Ammon's horn (tissue), 1 donor: ENCODE measurements at regions not wholly inside any gene's neighbourhood (a gene's known extent, or its start where the extent isn't known, plus 50 kb on each side); places are given as distances from the start of the nearest gene placed in this dataset.

Experiments used
- DNase-seq: peaks from one replicate; pipeline ENCODE4 v3.0.0-alpha.2; 2016; ENCODE audit warnings: low spot score

GRCh38 chr21:28826569-28826968, 166.1 kb downstream of the LTN1 start:
- DNase-seq: no peak

DNA sequence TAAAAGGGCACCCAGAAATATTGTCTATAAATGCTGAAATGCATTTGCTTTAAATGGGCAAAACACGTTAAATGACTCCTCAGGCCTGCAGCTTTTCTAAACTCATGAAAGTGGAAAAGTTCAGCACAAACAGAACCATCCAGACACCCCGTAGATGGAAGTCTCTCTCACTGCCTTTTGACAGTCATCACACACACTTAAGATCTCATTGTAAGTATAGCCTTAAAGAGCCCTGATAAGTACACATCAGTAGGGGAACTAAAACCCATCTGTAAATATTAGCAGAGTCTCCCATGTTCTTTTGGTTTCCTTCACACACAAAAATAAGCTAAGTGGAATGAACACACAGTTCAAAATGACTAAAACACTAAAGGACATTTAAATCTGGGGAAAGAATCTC, 166.7 kb downstream of the LTN1 start:
- DNase-seq: no peak

DNA sequence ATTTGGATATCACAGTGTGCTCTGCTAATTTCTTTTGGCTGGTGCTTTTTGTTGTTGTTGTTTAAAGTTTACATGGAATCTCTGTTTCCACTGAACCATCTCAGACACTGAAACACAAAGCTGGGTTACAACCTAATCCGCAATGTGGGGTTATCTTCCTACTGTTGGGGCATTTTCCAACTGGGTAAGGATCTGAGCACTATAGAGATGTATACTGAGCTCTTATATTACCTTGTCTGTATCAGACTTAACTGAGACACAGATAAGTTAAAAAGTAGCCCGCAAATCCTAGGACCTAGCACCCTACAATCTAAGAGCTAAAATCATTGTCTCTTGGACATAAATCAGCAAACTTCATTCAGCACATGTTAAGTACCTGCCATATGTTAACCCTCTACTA, 169.2 kb downstream of the LTN1 start:
- no peak for DNase-seq

- DNase-seq: no peak
Measured at GRCh38 chr21:28822486-28823335, 170.0 kb downstream of the LTN1 start.

DNA sequence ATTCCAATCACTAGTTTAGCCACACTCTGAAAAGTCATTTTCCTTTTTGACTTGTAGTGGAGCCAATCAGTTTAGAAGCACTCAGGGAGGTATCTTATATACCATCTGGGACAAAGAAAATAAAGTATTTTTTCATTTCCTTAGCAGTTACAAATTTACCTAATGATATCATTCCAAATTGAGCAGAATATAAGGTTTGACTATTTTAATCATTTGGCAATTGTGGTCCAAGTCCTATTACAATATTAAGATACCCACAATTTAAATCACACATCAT, 170.6 kb downstream of the LTN1 start:
- no peak for DNase-seq

- DNase-seq: no peak
Measured at GRCh38 chr21:28821276-28822122, 171.2 kb downstream of the LTN1 start.

GRCh38 chr21:28818663-28819278, 173.9 kb downstream of the LTN1 start:
- no peak for DNase-seq

DNA sequence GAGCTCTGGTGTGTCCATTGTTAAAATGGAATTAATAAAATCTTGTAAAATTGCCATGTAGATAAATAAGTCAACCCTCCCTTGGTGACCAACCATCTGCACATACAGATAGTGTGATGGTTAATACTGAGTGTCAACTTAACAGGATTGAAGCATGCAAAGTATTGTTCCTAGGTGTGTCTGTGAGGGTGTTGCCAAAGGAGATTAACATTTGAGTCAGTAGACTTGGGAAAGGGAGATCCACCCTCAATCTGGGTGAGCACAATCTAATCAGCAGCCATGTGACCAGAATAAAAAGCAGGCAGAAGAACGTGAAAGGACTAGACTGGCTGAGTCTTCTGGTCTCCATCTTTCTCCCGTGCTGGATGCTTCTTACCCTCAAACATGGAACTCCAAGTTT, 174.8 kb downstream of the LTN1 start:
- no peak for DNase-seq

GRCh38 chr21:28811860-28812259, 180.8 kb downstream of the LTN1 start:
- DNase-seq: no peak

DNA sequence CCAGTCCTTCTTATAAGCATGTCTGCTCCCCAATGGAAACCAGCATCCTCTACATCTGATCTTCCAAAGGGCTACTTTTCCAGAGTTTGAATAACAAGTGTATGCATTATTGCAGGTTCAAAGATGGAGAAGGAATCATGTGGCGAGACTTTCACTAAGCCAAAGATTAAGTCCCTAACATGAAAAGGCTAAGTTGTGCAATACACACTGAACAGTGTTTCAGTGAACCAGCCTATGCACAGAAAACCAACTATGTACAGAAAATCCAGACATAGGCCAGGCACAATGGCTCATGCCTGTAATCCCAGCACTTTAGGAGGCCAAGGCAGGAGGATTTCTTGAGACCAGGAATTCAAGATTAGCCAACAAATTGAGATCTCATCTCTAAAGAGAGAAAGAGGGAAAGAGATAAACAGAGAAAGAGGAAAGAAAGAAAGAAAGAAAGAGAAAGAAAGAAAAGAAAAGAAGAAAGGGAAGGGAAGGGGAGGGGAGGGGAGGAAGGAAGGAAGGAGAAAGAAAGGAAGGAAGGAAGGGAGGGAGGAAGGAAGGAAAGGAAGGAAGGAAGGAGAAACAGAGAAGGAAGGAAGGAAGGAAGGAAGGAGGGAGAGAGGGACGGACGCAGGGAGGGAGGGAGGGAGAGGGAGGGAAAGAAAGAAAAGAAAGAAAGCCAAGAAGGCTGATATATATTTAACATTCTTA, 181.7 kb downstream of the LTN1 start:
- no peak for DNase-seq

GRCh38 chr21:28805885-28806284, 186.8 kb downstream of the LTN1 start:
- DNase-seq: no peak

DNA sequence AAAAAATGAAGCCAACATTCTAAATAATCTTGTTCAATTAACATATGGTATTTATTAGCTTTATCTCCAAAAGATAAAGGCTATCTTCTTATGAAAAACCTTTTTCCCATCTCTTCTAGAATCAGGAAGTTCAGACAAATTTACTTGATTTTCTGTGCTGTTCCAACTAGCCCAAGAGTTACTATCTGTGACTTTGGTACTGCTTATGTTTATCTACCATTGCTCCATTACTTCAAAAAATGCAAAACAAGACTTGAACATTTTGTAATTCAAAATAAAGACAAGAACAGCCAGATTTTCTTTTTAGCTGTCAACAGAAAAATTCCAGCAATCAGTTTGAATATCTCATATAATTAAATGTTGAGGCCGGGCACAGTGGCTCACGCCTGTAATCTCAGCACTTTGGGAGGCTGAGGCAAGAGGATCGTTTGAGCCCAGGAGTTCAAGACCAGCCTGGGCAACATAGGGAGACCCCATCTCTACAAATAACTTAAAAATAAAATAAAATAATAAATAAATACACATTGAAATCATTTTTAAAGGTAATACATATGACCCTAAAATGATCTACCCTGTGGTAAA, 188.5 kb downstream of the LTN1 start:
- DNase-seq: no peak

GRCh38 chr21:28801906-28802305, 190.8 kb downstream of the LTN1 start:
- no peak for DNase-seq

DNA sequence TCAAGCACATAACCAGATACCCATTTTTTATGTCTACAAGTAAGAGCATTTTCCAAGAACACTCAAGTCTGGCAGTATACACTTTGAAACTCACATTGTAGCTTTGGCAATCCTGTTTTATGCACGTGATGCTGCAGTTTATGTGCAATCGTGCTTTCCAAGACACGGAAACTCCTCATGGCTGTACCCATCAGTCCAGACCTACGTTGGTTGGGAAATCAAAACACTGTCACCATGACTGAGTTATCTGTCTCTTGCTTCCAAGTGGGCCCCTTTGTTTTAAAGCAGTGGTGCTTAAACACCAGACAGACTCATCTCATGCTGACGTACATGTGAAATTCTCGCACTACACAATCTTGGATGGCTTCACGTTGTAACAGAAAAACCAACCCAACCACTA, 192.8 kb downstream of the LTN1 start:
- DNase-seq: no peak

DNA sequence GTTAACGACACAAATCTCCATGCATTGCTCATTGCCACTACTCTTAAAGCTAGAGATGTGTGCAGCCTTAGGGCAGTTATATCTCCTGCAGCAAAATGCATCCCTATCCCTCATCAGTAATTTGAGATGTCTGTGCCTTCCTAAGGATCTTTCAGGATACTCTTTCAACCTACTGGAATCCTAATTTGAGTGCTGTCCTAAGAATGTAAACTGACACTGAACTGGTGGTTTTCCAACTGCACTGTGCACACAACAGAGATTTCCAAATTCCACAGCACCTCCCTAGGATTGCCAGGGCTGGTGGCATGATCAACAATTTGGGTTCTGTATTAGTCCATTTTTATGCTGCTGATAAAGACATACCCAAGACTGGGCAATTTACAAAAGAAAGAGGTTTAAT, 193.9 kb downstream of the LTN1 start:
- no peak for DNase-seq

DNA sequence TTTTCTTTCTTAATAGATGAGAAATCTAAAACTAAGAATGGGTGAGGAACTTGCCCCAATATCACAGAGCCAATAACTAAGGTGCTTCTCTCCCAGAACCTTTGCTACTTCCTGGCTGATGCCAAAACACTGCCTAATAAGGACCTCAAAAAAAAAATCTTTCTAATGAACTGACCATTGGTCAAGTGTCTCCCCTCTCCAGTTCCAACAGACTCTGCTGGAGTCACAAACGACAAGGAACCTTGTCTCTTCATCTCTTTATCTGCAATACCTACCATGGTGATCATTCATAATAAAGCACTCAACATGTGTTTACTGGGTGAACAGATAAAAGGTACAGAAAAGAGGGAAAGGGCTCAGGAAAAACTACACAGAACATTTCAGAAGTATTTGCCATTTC, 197.4 kb downstream of the LTN1 start:
- no peak for DNase-seq

GRCh38 chr21:28794371-28794851, 198.3 kb downstream of the LTN1 start:
- DNase-seq: no peak

DNA sequence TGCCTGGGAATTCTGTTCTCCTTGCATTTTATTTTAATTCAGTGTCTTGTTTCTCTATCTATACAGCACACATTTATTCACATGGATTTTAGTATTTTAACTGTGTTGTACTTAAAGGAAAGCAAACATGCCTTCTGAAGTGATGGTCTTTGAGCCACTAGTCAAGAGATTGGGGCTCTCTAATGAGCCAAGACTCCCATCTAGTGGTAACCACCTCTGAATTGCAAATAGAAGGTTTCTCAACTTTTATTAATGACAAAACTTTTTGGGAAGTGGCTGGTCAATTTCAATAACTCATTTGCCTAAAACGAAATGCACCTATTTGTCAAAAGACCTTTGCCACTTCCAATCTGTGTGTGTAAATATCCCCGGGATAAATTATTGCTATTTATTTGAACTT, 199.6 kb downstream of the LTN1 start:
- DNase-seq: peak; percentile 7

GRCh38 chr21:28791595-28792282, 200.9 kb downstream of the LTN1 start:
- no peak for DNase-seq

DNA sequence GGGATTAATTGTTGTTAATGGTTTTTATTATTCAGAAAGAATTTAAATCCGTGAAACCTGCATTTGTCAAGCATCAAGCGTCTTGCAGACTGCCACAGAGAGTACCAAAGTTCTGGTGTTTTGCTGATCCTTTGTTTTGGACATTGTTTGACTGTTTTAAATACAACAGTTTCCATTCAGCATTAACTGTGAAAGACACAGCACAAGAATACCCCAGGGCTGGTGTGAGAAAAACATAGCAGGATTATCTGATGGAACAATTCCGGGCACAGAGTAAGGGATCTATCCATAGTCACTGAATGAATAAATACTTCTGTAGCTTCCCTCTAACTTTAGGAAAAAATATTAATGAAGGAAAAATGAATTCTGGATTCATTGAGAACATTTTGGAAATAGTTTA, 202.3 kb downstream of the LTN1 start:
- peak; percentile 7 for DNase-seq

DNA sequence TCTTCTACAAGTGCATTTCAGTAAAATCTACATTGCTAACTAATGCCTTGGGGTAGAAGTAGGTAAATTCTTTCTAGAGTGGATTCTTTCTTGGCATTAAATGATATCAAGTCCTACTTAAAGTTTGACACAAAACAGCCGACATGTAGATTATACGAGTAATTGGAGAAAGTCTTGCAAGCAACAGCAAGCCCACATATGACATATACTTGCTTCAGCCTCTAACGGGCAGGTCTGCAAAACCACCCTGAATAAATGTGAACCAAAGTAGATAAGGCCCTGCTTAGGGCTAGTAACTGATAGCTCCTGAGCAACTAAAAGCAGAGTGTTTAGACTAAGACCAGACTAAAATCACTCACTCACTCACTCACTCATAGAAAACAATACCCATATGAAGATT, 203.2 kb downstream of the LTN1 start:
- DNase-seq: no peak
